GM12878 (cell line): ENCODE measurements at regions not wholly inside any gene's neighbourhood (a gene's known extent, or its start where the extent isn't known, plus 50 kb on each side); places are given as distances from the start of the nearest gene placed in this dataset.

Source experiments
- ATAC-seq: fragments of 200-7000 bp; cut with Tn5 transposase; 3 replicates; pipeline ENCODE4 v1.9.1; 2020; ENCODE audit warnings: mild to moderate bottlenecking, moderate library complexity
- BruUV-seq: library from RNA; stranded (reverse); fragments of 400-500 nt; replicated peaks from 2 replicates; lab custom pipeline; 2021; lab: Mats Ljungman, UMichigan
- CTCF ChIA-PET: fragments of 300-600 bp; sonication (Branson Sonifier 250); formaldehyde crosslinking; extraction: SDS; loops from one replicate; lab custom pipeline; 2021; ENCODE audit warnings: inconsistent platforms; lab: Yijun Ruan, JAX
- POLR2A ChIA-PET: fragments of 350-600 bp; formaldehyde crosslinking; extraction: SDS; loops from one replicate; lab custom pipeline; 2021; ENCODE audit warnings: inconsistent platforms; lab: Charles Lee
- RAD21 ChIA-PET: fragments of 300-600 bp; sonication (Branson Sonifier 250); formaldehyde crosslinking; loops from one replicate; lab custom pipeline; 2023; ENCODE audit warnings: antibody characterized with exemption; ENCODE audit not compliant: unreplicated experiment; lab: Charles Lee
- SMC1A ChIA-PET: fragments of 300-600 bp; sonication (Branson Sonifier 250); formaldehyde crosslinking; loops from one replicate; lab custom pipeline; 2023; ENCODE audit not compliant: unreplicated experiment, uncharacterized antibody; lab: Charles Lee
- DNase-seq: peaks from one replicate; pipeline ENCODE4 v3.0.0-alpha.2; 2011; ENCODE audit warnings: low read depth, low spot score
- FAIRE-seq: peaks from 3 replicates; lab custom pipeline; 2011; peaks lifted over from hg19 to GRCh38; lab: Jason Lieb, UNC
- H2AFZ ChIP-seq: 2 replicates; pipeline ENCODE4 v1.6.0; 2011; ENCODE audit warnings: low read depth, low read length, control low read depth; ENCODE audit not compliant: control insufficient read depth
- H3K27ac ChIP-seq: 2 replicates; pipeline ENCODE4 v1.5.1; 2011; ENCODE audit warnings: control low read depth; ENCODE audit not compliant: control insufficient read depth, insufficient read depth
- H3K27me3 ChIP-seq, 2 experiments: replicated peaks in 1 of 2; 2 replicates each; pipeline versions ENCODE4 v1.6.0 to v1.6.1; 2011; ENCODE audit warnings: low read length in 1 of 2; ENCODE audit not compliant: control insufficient read depth in 2 of 2, insufficient read depth in 2 of 2
- H3K36me3 ChIP-seq, 2 experiments: 2 replicates each; pipeline ENCODE4 v1.5.1; 2011; ENCODE audit warnings: low read length in 1 of 2; ENCODE audit not compliant: control insufficient read depth in 2 of 2, insufficient read depth in 2 of 2
- H3K4me1 ChIP-seq: 2 replicates; pipeline ENCODE4 v1.6.1; 2011; ENCODE audit warnings: mild to moderate bottlenecking, low read length, moderate library complexity, mixed read lengths; ENCODE audit not compliant: control insufficient read depth, insufficient read depth
- H3K4me2 ChIP-seq: 2 replicates; pipeline ENCODE4 v1.6.0; 2011; ENCODE audit warnings: control low read depth; ENCODE audit not compliant: control insufficient read depth, insufficient read depth
- H3K4me3 ChIP-seq: fragments of 200-600 bp; sonication (generic); 2 replicates; pipeline ENCODE4 v1.5.1; 2016
- H3K79me2 ChIP-seq: 2 replicates; pipeline ENCODE4 v1.6.0; 2011; ENCODE audit warnings: low read length; ENCODE audit not compliant: control insufficient read depth, insufficient read depth
- H3K9ac ChIP-seq: 2 replicates; pipeline ENCODE4 v1.8.0; 2011; ENCODE audit warnings: low read length, control low read depth, mixed read lengths; ENCODE audit not compliant: control insufficient read depth, insufficient read depth
- H3K9me3 ChIP-seq: replicated peaks from 3 replicates; pipeline ENCODE4 v1.5.1; 2011; ENCODE audit warnings: mild to moderate bottlenecking, low read length; ENCODE audit not compliant: control insufficient read depth, insufficient read depth
- H4K20me1 ChIP-seq: 2 replicates; pipeline ENCODE4 v1.6.0; 2011; ENCODE audit not compliant: control insufficient read depth, insufficient read depth
- CREB1 ChIP-seq: IDR thresholded peaks from 2 replicates; pipeline ENCODE4 v1.6.1; 2012; ENCODE audit warnings: low read depth, mild to moderate bottlenecking, inconsistent platforms
- IRF5 ChIP-seq: fragments of 450-650 bp; IDR thresholded peaks from 2 replicates; pipeline ENCODE4 v1.6.1; 2017; ENCODE audit warnings: borderline replicate concordance
- MEF2B ChIP-seq: fragments of 450-650 bp; IDR thresholded peaks from 2 replicates; pipeline ENCODE4 v1.6.1; 2018; ENCODE audit warnings: mild to moderate bottlenecking, moderate library complexity; ENCODE audit not compliant: partially characterized antibody, poor library complexity, severe bottlenecking
- NR2C2 ChIP-seq: IDR thresholded peaks from 2 replicates; pipeline ENCODE4 v1.6.1; 2011; ENCODE audit warnings: borderline replicate concordance, low read depth; ENCODE audit not compliant: control insufficient read depth, insufficient read length
- RB1 ChIP-seq: fragments of 450-650 bp; formaldehyde crosslinking; IDR thresholded peaks from 2 replicates; pipeline ENCODE4 v1.6.1; 2017; ENCODE audit warnings: mild to moderate bottlenecking, borderline replicate concordance
- RCOR1 ChIP-seq: conservative IDR thresholded peaks from 2 replicates; pipeline ENCODE4 v1.6.1; 2012; ENCODE audit warnings: low read depth, low read length, improper control_type of control experiment
- TAF1 ChIP-seq: IDR thresholded peaks from 2 replicates; pipeline ENCODE4 v1.6.1; 2011; ENCODE audit warnings: mild to moderate bottlenecking, low read depth, low read length, borderline replicate concordance
- TCF7 ChIP-seq: IDR thresholded peaks from 2 replicates; pipeline ENCODE4 v1.6.1; 2014; ENCODE audit warnings: antibody characterized with exemption, borderline replicate concordance
- USF1 ChIP-seq: IDR thresholded peaks from 2 replicates; pipeline ENCODE4 v1.6.1; 2011; ENCODE audit warnings: borderline replicate concordance, low read depth, mild to moderate bottlenecking, moderate library complexity, mixed read lengths, low read length; ENCODE audit not compliant: insufficient read depth; ENCODE audit errors: extremely low read length
- WRNIP1 ChIP-seq: IDR thresholded peaks from 2 replicates; pipeline ENCODE4 v1.6.1; 2011; ENCODE audit warnings: low read depth, low read length, improper control_type of control experiment, borderline replicate concordance
- WGBS: methylation state at CpG from one replicate; pipeline ENCODE4 v1.1.6; 2016; ENCODE audit warnings: low lambda C conversion rate; ENCODE audit not compliant: insufficient replicate concordance, insufficient coverage; ENCODE audit errors: missing lambda C conversion rate; 5-methylcytosine and 5-hydroxymethylcytosine counted together
- in situ Hi-C: fragments of 300-500 bp; cut with MboI; formaldehyde crosslinking; loops from 9 replicates; pipeline ENCODE4 v1.14.3; 2018; ENCODE audit warnings: mixed read lengths
- intact Hi-C: fragments of 100-400 bp; cut with micrococcal nuclease; formaldehyde crosslinking; loops from one replicate; pipeline ENCODE4 v1.14.2; 2022; ENCODE audit not compliant: unreplicated experiment

- no peak for ATAC-seq
- in situ Hi-C loops: no loop called here
- WGBS: 43% methylated on average over 2 of the region's 2 CpGs
- ChIA-PET RAD21 (no interaction called here), SMC1A (no interaction called here), POLR2A (no interaction called here), CTCF (no interaction called here)
- H3K27ac ChIP-seq: no peak overlapping the region
- no peaks in the 10 kb centered on the region for H3K79me2 ChIP-seq
- no TSS peak for BruUV-seq
- no peaks in the 10 kb centered on the region for H4K20me1 ChIP-seq
- H3K4me2 ChIP-seq: no peak overlapping the region
- H2AFZ ChIP-seq: no peak overlapping the region
- no peak for DNase-seq
- peaks cover 0 to 1% of the 10 kb centered on the region in 2 experiments; a peak in 1 of 4 replicates for H3K27me3 ChIP-seq
- H3K36me3 ChIP-seq: no peaks in the 10 kb centered on the region
- intact Hi-C loops: no loop called here
- H3K4me1 ChIP-seq: no peaks in the 10 kb centered on the region
- TF ChIP-seq RB1: no peak
- no peak for TF ChIP-seq CREB1
- TF ChIP-seq WRNIP1: no peak
- TF ChIP-seq USF1: no peak
- no peak for FAIRE-seq
- H3K9ac ChIP-seq: no peak overlapping the region
- H3K9me3 ChIP-seq: no peaks in the 10 kb centered on the region
- H3K4me3 ChIP-seq: no peak overlapping the region
Measured at GRCh38 chr18:10235661-10235952, 218.8 kb upstream of the APCDD1 start.

DNA sequence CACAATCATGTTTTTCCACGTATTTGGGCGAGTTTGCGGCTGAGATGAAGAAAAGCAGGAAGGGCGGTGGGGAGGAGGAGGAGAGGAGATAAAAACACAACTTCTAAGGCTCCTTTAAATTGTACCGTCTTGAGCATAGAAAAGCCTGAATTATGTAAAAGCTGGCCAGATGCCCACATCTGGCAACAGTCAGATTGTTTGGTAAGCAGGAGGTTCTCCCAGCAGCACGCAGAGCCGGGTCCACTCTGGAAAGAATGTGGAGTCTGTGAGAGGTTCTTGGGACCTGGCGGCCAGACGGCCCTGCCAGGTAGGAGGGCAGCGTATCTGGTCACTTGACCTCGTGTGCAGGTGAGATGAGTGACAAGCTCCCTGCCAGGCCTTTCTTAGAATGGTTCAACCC lies 215.3 kb upstream of the APCDD1 start:
- TF ChIP-seq TCF7 (no peak), RCOR1 (no peak), IRF5 (no peak), MEF2B (no peak), TAF1 (no peak), NR2C2 (no peak)
- TF ChIP-seq, all 136 proteins: peak for 0
- no peak overlapping the region for H3K4me3 ChIP-seq
- ATAC-seq: no peak
- H3K9me3 ChIP-seq: no peaks in the 10 kb centered on the region
- no peaks in the 10 kb centered on the region for H4K20me1 ChIP-seq
- intact Hi-C loops: no loop called here
- in situ Hi-C loops: no loop called here
- no peaks in the 10 kb centered on the region for H3K79me2 ChIP-seq
- no peak overlapping the region for H3K27ac ChIP-seq
- ChIA-PET POLR2A (no interaction called here), CTCF (no interaction called here), RAD21 (no interaction called here), SMC1A (no interaction called here)
- BruUV-seq: no TSS peak
- H3K27me3 ChIP-seq: peaks cover 1 to 2% of the 10 kb centered on the region in 2 experiments; a peak in 1 of 4 replicates
- 45% methylated on average over 11 of the region's 11 CpGs for WGBS
- H3K4me1 ChIP-seq: no peaks in the 10 kb centered on the region
- no peak overlapping the region for H2AFZ ChIP-seq
- no peak overlapping the region for H3K9ac ChIP-seq
- DNase-seq: no peak
- no peak for FAIRE-seq
- H3K4me2 ChIP-seq: no peak overlapping the region
- H3K36me3 ChIP-seq: no peaks in the 10 kb centered on the region
